ENCODE measurements at regions not wholly inside any gene's neighbourhood (a gene's known extent, or its start where the extent isn't known, plus 50 kb on each side); places are given as distances from the start of the nearest gene placed in this dataset.
"Not testable (repeated sequence)": the region's sequence is repeated elsewhere in the genome, so short reads cannot be mapped to it uniquely, and the experiment has no call there.

DNA sequence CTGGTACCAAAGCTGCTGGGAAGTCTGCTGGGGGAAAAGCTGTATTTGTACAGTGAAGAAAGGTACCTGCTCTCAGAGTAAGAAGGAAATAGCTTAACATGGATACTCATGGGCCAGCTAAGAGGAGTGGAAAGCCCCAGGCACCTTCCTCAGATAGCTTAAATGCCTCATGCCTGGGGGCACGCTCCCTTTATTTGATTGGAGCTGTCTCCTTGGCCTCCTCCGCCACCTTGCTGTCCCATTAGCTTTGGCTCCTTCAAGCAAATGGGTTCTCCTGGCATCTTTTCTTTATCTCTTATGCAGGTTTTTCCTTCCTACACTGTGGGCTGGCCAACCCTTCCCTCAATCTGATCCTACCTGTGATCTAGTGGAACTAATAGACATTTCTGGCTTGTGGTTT lies 318.5 kb downstream of the SH2D4B start:
- in situ Hi-C loops (cut with MboI; ENCODE audit: low sequenced_read_pairs, unreplicated experiment) = no loop called here
- DNase-seq (ENCODE audit: low spot score) = no peak
- TF ChIP-seq, protein P1, sequence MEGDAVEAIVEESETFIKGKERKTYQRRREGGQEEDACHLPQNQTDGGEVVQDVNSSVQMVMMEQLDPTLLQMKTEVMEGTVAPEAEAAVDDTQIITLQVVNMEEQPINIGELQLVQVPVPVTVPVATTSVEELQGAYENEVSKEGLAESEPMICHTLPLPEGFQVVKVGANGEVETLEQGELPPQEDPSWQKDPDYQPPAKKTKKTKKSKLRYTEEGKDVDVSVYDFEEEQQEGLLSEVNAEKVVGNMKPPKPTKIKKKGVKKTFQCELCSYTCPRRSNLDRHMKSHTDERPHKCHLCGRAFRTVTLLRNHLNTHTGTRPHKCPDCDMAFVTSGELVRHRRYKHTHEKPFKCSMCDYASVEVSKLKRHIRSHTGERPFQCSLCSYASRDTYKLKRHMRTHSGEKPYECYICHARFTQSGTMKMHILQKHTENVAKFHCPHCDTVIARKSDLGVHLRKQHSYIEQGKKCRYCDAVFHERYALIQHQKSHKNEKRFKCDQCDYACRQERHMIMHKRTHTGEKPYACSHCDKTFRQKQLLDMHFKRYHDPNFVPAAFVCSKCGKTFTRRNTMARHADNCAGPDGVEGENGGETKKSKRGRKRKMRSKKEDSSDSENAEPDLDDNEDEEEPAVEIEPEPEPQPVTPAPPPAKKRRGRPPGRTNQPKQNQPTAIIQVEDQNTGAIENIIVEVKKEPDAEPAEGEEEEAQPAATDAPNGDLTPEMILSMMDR (IDR thresholded peaks at IDR 0.05; ENCODE audit: borderline replicate concordance, control extremely low read depth, extremely low read depth, insufficient read depth, missing control alignments) = no peak

DNA sequence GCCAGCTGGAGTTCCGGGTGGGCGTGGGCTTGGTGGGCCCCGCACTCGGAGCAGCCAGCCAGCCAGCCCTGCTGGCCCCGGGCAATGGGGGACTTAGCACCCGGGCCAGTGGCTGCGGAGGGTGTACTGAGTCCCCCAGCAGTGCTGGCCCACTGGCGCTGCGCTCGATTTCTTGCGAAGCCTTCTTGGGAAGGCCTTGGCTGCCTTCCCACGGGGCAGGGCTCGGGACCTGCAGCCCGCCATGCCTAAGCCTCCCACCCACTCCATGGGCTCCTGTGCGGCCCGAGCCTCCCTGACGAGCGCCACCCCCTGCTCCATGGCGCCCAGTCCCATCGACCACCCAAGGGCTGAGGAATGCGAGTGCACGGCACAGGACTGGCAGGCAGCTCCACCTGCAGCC lies 321.6 kb downstream of the SH2D4B start:
- in situ Hi-C loops (cut with MboI; ENCODE audit: low sequenced_read_pairs, unreplicated experiment); DNase-seq (ENCODE audit: low spot score): not testable (repeated sequence)

DNA sequence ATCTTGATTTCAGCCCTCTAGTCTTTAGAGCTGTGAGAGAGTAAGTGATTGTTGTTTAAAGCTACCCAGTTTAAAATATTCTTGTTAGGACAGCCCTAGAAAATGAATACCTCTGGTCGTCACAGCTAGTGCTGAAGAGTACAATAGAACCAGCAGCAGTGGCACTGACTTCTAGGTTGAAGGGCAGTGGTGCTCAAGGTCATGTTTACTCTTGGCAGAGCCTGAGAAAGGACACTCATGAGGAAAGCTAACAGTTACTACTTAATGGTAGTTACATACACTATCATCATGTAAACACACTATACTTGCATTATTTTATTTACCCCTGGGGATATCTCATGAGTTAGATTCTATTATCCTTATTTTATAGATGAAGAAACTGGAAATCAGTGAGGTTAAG lies 323.0 kb downstream of the SH2D4B start:
- TF ChIP-seq, protein P1 (IDR thresholded peaks at IDR 0.05; ENCODE audit: borderline replicate concordance, control extremely low read depth, extremely low read depth, insufficient read depth, missing control alignments) = no peak
- DNase-seq (ENCODE audit: low spot score) = no peak
- in situ Hi-C loops (cut with MboI; ENCODE audit: low sequenced_read_pairs, unreplicated experiment) = no loop called here

DNA sequence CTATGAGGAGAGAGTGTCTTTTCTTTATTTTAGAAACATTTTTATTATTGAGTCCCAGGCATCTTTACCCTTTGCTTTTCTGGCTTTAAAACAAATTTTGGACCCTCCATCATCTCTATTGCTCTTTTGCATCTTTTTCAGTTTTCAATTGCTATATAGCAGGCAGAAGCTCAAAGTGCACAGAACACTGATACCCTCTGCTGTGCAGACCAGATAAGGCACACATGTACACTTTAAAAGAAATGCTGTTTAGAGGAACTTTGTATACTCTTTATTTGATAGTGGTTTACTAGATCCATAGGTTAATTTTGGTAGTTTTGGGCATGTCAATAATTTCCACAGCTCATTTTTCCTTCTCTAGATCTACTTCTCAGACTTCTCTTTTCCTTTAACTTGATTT lies 324.2 kb downstream of the SH2D4B start:
- TF ChIP-seq, protein P1 (IDR thresholded peaks at IDR 0.05; ENCODE audit: borderline replicate concordance, control extremely low read depth, extremely low read depth, insufficient read depth, missing control alignments) = no peak
- in situ Hi-C loops (cut with MboI; ENCODE audit: low sequenced_read_pairs, unreplicated experiment) = no loop called here

DNA sequence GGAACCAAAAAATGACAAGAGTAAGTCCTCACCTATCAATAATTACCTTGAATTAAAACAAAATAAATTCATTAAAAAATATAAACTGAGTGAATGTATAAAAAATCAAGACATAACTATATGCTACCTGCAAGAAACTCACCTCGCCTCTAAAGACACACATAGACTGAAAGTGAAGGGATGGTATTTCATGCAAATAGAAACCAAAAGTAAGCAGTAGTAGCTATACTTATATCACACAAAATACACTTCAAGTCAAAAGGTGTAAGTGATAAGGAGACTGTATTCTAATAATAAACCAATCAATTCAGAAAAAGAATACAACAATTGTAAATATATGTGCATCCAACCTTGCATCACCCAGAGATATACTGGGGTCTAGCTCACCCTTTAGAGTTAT lies 332.6 kb downstream of the SH2D4B start:
- TF ChIP-seq, protein P1 (IDR thresholded peaks at IDR 0.05; ENCODE audit: borderline replicate concordance, control extremely low read depth, extremely low read depth, insufficient read depth, missing control alignments) = no peak
- in situ Hi-C loops (cut with MboI; ENCODE audit: low sequenced_read_pairs, unreplicated experiment) = no loop called here
- no peak for DNase-seq (ENCODE audit: low spot score)

More for the DNA sequence above, 324.2 kb downstream of the SH2D4B start:
- DNase-seq (ENCODE audit: low spot score) = no peak

DNA sequence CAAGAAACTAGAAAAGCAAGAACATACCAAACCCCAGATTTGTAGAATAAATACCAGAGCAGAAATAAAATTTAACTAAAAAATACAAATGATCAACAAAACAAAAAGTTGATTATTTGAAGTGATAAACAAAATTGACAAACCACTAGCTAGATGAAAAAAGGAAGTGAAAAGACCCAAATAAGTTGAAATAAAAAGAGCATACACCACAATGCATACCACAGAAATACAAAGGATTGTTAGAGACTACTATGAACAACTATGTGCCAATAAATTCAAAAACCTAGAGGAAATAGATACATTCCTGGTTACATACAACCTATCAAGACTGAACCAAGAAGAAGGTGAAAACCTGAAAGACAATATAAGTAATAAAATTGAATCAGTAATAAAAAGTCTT lies 333.4 kb downstream of the SH2D4B start:
- TF ChIP-seq, protein P1 (IDR thresholded peaks at IDR 0.05; ENCODE audit: borderline replicate concordance, control extremely low read depth, extremely low read depth, insufficient read depth, missing control alignments) = no peak
- no peak for DNase-seq (ENCODE audit: low spot score)
- in situ Hi-C loops (cut with MboI; ENCODE audit: low sequenced_read_pairs, unreplicated experiment) = no loop called here

DNA sequence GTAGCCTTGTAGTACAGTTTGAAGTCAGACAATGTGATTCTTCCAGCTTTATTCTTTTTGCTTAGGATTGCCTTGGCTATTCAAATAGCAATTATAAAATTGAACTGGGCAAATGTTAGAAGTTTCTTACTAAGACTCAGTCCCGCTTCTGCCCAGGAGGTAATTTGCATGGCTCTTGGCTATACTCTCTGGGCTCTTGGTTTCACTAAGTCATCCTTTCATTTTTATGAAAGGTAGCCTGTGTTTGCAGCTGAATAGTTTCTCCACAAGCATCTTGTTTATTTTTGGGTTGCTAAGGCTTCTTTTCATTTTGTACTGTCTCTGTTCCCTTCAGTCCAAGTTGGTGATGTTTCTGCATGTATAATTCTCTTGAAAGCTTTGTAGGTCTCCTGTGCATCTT lies 340.6 kb downstream of the SH2D4B start:
- in situ Hi-C loops (cut with MboI; ENCODE audit: low sequenced_read_pairs, unreplicated experiment) = no loop called here
- DNase-seq (ENCODE audit: low spot score) = no peak
- TF ChIP-seq, protein P1 (IDR thresholded peaks at IDR 0.05; ENCODE audit: borderline replicate concordance, control extremely low read depth, extremely low read depth, insufficient read depth, missing control alignments) = no peak

Measured in GM13976 (cell line).